ENCODE measurements at regions not wholly inside any gene's neighbourhood (a gene's known extent, or its start where the extent isn't known, plus 50 kb on each side); places are given as distances from the start of the nearest gene placed in this dataset.

GRCh38 chr6:43937236-43938177 lies 167.5 kb downstream of the VEGFA start (continued):
- TF ChIP-seq ZBTB43 (CRISPR knock-in tag; IDR thresholded peaks at IDR 0.05) = no peak
- no peak for TF ChIP-seq HDGF (IDR thresholded peaks at IDR 0.05)
- TF ChIP-seq NFYB (IDR thresholded peaks at IDR 0.05; ENCODE audit: extremely low read depth, insufficient read length) = peak; percentile 41
- no peak for TF ChIP-seq ZNF445 (CRISPR knock-in tag; IDR thresholded peaks at IDR 0.05; ENCODE audit: low read depth)
- no peak for TF ChIP-seq ZNF143 (CRISPR knock-in tag; IDR thresholded peaks at IDR 0.05)
- TF ChIP-seq ELF2 (CRISPR knock-in tag; IDR thresholded peaks at IDR 0.05) = no peak
- no peak for TF ChIP-seq PHF21A (IDR thresholded peaks at IDR 0.05; ENCODE audit: borderline replicate concordance, low read depth)
- TF ChIP-seq SAFB (IDR thresholded peaks at IDR 0.05; ENCODE audit: borderline replicate concordance, low read depth, low read length) = no peak
- TF ChIP-seq ARID4B (CRISPR knock-in tag; IDR thresholded peaks at IDR 0.05) = no peak; the same call in 1 of the 2 replicates
- no peak for TF ChIP-seq BRF1 (IDR thresholded peaks at IDR 0.05; ENCODE audit: borderline replicate concordance, extremely low read depth, insufficient read length)
- peak; percentile 94 for TF ChIP-seq BHLHE40 (IDR thresholded peaks at IDR 0.05; ENCODE audit: low read length)
- TF ChIP-seq MECOM (CRISPR knock-in tag; IDR thresholded peaks at IDR 0.05) = peak; percentile 70
- no peak for TF ChIP-seq XRCC4 (IDR thresholded peaks at IDR 0.05; ENCODE audit: extremely low read depth, insufficient read depth, insufficient read length)
- TF ChIP-seq ZBTB33 (CRISPR knock-in tag; IDR thresholded peaks at IDR 0.05) = no peak
- no peak for TF ChIP-seq NCOA2 (IDR thresholded peaks at IDR 0.05; ENCODE audit: partially characterized antibody in 2 of 2)
- no peak for TF ChIP-seq BRF2 (IDR thresholded peaks at IDR 0.05; ENCODE audit: borderline replicate concordance, insufficient read depth, insufficient read length)

Measured in K562 (cell line).